ENCODE measurements at regions not wholly inside any gene's neighbourhood (a gene's known extent, or its start where the extent isn't known, plus 50 kb on each side); places are given as distances from the start of the nearest gene placed in this dataset.
A peak's percentile ranks its signal among the peaks of the same experiment; 100 is the strongest.

DNA sequence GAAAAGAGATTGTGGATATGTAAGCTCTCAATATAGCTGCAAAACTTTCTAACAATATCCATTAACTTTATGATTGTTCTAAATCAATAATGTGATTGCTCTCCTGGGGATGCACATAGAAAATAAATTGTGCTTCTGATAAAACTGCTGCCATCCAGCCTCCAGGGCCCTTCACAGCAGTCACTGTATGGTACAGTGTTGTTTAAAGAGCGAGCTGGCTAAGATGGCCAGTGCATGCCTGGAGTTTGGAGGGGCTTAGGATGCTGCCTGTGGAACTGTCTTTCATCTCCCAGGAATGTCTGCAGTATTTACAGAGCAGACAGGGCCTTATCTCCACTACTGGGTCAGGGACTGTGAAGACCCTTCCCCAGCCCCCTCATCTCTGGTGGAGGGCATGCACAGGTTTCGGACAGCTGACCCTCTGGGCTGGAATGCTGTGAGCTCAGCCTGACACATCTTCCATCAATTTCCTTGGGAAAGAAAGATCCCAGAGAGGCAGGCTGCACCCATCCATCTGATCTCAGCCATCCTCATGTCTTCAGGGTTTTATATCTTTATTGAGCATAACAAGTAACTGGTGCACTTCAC is 137.0 kb downstream of the PLPP3 start:
- no peak for DNase-seq (ENCODE audit: low read depth)

DNA sequence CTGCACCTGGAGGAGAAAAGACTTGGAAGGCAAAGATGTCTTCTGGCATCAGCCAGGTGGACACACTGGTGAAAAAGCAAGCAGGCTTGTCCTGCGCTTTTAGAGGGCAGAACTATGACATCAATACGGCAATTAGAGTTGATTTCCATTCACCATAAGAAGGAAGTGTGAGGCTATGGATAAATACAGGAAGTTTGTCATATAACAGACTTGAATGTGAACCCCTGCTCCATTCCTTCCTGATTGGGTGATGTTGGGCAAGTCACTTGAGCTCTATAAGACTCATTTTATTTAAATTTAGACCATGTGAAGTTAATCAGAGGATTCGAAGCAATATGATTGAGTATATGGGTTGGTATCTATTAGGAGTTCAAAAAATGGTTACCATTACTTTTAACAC is 137.8 kb downstream of the PLPP3 start:
- DNase-seq (ENCODE audit: low read depth): no peak

DNA sequence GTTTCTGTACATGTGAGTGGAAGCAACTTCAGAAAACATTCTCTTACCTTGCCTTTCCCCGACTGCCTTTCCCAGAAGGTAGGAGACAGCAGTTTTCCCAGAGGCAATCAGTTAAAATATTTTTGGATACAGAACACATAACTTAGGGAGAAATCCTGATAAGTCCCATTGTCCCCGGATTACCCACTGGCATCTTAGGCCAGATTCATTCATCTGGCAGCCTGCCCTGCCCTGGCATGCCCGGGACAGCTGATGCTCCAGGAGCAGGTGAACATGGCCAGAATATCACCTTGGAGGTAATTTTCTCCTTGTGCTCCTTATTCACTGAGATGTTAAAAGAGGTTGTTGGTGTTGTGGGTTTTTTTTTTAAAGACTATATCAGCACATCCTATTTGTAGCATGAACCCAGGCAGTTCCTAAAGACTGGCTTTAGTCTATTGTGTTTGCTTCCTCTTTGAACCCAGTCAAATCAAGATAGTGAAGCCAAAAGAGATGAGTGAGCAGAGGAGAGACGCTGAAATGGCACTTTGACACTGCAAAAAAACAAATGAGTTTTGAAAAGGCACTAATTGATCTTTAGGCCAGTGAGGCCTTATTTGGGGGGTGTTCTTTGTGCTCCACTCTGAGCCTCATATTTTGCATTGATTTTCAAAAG is 139.6 kb downstream of the PLPP3 start:
- DNase-seq (ENCODE audit: low read depth): no peak

DNA sequence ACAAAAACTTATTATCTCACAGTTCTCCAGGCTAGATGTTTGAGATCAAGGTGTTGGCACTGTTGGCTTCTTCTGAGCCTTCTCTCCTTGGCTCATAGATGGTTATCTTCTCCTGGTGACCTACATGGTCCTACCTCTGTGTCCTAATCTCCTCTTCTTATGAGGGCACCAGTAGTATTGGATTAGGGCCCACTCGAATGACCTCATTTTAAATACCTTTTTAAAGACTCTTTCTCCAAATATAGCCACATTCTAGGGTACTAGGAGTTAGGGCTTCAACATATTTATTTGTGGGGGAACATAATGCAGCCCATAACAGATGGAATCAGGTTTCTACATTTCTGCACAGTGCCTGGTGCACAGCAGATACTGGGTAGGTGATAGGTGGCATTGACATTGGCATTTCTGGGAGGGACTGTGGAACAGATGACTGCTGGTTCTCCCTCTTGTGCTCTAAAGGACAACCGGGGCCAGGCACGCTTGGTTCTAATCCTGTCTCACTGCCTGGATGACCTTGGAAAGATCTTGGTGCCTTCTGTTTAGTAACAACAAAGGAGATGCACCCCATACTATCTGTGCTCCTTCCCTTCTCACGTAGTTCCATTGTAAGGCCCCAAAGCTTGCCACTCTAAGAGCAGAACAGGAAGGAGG is 140.3 kb downstream of the PLPP3 start:
- no peak for DNase-seq (ENCODE audit: low read depth)

DNA sequence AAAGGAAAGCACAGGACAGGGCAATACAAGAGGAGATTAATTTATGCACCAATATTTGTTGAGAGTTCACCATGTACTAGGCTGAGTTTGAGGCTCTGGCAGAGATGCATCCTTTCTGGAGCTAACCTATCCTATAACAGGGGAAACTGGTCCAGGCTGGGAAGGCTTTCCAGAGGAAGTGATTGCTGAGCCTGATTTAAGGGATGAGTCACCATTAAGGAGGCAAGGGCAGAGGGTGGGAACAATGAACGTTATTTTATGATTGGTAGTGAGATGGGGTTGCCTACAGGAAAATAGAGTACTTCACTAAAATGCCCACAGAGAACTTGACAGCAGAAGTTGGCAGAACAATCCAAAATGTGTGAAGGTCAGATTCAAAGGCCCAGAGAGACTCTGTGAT is 141.4 kb downstream of the PLPP3 start:
- peak; percentile 63 for DNase-seq (ENCODE audit: low read depth)

DNA sequence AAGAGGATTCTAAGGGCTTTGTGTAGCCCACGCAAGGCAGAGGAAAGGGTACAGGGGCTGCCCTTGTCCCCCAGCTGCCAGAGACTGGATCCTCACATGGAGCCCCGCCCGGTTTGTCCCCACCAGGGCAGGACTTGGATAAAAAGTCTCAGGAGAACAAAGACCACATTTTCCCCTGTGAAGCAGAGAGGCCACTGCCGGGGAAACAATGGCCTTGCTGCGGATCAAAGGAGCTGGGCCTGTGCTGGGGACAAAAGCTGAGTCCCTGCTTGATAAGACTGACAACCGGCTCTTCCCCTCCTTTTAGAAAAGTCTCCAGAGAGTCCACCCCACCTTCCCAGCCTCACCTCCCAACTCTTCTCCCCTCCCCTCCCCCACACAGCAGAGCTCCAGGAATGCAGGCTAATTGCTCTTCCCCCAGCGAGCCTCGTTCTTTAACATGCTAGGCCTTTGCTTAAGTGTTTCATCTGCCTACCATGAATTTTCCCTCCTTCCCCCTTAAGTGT is 142.4 kb downstream of the PLPP3 start:
- DNase-seq (ENCODE audit: low read depth): no peak

DNA sequence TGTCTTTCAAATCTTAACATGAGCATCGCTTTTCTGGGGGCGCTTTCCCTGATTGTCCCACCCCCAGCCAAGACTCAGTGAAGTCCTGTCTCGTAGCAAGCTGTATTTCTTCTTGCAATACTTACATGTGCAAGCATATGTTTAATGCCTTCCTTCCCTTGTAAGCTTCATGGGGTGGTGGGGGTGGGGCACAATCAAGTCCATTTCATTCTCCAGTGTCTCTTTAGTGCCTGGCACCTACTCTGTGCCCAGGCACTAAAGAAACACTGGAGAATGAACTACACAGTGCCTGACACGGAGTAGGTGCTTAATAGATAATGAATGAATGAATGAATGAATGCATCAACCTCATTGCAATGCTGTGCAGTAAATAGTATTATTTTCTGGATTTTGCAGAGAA is 143.1 kb downstream of the PLPP3 start:
- no peak for DNase-seq (ENCODE audit: low read depth)

DNA sequence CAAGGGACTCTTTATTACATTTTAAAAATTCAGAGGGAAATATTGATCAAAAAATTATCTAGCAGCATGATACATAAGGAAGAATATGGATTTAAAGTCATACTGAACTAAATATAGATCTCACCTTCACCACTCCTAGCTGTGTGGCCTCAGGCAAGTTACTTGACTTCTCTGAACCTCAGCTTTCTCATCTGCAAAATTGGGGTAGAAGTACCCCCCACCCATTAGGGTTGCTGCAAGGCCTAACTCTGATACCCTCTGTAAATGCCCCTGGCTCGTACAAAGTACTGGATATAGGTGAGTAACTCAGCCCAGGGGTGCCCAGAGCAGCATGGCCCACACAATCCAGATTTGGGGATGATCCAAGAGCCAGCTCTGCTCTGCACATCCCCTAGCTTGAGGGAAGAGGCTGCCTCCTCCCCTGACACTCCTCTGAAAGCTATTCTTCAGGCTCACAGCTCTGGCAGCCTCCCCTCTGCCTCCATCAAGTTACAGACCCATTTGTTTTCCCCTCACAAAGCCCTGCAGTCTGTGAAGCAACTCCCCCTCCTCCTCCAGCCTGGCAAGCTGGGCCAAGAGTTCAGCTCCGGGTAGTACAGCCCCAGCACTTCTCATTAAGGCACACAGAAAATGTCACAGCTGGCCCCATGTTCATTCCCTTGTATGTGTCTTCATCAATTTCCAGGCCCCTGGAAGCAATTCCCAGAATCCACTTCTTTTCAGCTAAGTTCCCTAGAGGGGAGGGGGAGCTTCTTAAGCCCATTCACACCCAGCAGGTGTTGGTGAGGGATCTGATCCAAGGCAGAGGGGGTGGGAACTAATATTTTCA is 143.7 kb downstream of the PLPP3 start:
- DNase-seq (ENCODE audit: low read depth): no peak

DNA sequence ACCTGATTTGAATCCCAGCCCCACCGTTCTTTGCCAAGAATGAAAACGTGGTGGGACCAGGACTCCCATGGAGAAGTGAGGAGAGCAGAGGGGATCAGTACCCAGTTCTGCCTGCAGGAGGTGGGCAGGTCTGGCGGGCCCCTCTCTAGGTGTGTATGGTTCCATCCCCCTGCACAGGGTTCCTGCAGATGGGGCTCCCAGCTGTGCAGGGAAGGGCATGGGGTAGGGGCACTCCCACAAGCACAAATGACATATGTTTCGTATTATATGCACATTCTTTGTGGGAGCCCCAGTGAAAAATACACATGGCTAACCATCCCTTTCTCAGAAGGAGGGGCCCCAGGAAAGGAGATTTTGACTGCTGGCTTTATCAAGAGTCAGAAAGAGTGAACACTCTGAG is 144.6 kb downstream of the PLPP3 start:
- no peak for DNase-seq (ENCODE audit: low read depth)

DNA sequence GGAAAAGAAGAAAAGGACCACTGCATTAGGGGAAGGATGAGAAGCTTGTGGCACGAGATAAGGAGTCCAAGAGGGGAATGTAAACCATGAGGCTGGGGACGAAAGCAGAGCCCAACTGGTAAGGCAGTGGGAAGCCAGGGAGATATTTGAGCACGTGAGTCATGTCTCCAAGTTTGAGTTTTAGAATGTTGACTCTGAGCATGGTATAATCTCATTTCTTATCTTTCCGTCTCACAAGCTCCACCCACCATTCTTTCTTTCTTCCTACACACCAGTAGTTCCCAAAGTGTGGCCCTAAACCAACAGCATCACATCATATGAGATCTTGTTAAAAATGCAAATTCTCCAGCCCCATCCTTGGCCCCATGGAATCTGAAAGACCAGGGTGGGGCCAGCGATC is 145.3 kb downstream of the PLPP3 start:
- DNase-seq (ENCODE audit: low read depth): peak; percentile 61

DNA sequence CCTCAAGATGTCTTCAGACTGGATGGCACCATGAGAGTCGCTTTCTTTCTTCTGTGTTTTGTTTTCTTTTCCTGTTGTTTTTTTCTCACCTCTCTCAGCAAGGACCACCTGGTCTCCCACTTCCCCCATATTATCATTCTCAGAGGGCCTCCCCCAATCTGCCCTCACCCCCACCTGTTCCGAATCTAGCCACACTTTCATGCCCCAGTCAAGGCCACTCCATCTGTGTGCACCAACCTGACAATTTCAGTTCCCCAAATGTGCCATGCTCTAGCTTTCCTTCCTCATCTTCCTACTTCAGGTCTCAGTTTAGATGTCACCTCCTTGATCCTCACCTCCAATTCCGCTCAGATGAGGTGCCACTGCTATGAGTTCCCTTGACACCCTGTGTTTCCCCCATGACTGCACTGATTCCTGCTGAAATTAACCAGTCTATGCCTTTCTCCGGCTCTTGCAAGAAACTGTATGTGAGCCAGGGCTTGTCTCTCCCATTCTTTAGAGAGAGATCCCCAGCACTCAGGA is 146.2 kb downstream of the PLPP3 start:
- DNase-seq (ENCODE audit: low read depth): no peak

DNA sequence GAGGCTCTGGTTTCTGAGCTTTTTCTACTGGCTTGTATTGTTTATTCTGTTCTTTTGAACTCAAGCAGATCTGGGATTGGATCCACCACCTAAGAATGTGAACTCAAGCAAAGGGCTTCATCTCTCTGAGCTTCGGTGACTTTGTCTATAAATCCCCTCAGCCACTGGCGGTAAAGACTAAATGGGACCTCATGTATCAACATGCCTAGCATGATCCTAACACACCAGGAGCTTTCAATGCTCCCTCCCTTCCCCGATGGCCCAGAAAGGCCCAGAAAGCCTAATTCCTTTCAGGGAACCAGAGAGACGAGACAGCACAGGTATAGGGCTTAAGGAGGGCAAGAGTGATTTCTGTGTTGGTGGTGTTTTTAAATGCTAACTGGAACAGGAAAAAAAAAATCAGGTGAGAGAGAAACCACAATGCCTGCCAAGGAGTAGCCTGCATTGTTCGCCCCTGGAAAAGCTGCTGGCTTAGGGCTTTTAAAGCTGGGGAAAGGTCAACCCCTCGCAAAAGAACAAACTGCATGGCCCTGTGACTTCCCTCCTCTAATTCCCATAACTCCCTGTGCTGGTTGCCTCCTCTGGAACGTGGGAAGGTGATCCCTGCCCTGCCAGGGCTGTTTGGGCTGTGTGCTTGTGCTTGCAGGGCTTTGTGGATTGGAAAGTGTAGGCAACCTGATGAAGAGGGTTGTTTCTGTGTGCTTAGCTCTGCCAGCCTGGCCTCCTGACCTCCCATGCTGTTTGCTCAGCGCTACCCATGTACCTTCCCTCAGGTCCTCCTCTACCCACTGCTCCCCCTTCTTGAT is 147.0 kb downstream of the PLPP3 start:
- DNase-seq (ENCODE audit: low read depth): no peak

DNA sequence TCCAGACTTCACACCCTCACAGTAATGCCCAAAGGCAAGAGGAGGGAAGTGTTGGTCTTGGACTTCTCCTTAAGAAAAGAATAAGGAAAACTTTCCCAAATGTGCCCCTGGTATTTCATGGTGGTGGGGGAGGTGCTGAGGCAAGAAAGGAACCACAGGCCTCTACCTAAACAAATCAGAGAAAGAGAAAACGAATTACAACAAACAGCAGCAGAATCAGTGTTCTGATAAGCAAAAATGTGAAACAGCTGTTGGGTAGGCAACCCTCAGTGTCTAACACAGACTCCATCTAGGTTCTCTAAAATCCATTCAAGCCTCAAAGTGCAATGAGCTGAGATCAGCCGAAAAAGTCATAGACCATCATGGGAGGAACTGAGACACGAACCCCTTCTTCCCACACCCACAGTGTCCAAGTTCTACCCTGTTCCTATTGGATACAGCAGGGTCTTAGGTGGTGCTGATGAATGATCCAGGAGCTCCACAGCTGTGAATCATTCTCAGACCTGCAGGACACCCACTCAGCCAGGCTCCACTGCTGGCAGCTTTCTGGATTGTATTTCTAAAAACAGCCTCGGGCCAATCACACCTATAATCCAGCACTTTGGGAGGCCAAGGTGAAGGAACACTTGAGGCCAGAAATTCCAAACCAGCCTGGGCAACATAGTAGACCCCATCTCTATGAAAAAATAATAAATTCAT is 149.1 kb downstream of the PLPP3 start:
- DNase-seq (ENCODE audit: low read depth): no peak

DNA sequence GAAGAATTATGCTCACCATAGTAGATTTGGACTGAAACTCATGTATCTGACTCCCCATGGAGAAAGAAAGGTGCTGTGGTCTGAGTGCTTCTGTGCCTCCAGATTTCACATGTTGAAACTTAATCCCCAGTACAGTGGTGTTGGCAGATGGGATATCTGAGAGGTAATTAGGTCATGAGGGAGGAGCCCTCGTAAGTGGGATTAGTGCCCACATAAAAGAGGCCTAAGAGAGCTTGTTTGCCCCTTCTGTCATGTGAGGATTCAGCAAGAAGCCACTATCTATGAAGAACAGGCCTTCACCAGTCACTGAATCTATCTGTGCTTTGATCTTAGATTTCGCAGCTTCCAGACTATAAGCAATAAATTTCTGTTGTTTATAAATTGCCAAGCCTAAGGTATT is 150.1 kb downstream of the PLPP3 start:
- DNase-seq (ENCODE audit: low read depth): no peak

DNA sequence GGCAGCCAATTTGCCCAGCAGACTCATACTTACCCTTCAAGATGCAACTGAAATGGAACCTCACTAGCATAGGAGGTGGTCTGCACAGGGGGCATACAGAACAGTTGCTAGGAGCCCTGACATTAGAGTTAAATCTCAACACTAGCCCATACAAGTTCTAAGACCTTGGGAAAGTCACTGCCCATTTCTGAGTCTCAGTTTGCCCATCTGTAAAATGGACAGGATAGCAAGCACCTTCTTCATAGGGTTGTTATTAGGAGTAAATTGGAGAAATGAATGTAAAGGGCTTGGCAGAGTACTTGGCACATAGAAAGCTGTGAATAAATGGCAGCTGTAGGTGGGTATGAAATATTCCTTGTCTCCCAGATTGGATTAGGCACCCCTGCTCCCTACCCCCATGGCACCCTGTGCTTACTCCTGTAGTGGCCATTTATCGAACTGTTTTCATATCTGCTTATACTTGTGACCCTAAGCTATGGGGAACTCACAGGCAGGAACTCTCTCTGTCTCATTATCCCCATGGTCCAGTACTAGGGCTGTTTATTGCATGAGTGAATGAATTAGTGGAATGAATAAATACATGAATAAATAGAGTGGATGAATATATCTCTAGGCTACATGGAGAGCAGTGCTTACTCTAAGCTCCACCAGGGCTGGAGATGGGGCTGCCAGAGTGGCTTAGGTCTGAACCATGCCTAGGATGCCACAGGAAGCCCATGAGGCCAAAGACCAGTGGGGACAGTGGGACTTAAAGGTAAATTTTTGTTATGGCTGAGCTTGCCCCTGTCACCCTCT is 152.6 kb downstream of the PLPP3 start:
- DNase-seq (ENCODE audit: low read depth): no peak

DNA sequence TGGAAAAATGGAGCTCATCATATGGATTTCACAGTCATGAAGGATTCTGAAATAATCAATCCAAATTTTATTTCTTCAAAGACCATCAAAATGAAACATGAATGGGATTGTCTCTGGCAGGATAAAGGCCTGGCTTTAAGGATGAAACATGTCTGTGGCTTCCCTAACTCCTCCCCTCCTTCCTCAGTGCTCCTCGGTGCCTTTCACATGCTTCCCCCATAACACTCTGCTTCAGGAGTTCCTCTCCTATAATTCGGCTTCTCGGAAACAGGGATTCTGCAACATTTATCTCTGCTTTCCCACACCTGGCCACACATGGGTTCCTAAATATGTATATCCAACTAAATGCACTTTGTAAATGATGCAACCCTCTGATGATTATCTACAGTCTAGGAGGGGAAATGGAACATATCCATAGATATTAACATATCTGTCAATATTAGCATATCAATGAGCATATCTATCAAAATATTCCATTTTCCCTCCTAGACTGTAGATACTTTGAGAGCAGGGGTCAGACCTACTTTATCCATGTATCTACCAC is 153.8 kb downstream of the PLPP3 start:
- DNase-seq (ENCODE audit: low read depth): no peak

DNA sequence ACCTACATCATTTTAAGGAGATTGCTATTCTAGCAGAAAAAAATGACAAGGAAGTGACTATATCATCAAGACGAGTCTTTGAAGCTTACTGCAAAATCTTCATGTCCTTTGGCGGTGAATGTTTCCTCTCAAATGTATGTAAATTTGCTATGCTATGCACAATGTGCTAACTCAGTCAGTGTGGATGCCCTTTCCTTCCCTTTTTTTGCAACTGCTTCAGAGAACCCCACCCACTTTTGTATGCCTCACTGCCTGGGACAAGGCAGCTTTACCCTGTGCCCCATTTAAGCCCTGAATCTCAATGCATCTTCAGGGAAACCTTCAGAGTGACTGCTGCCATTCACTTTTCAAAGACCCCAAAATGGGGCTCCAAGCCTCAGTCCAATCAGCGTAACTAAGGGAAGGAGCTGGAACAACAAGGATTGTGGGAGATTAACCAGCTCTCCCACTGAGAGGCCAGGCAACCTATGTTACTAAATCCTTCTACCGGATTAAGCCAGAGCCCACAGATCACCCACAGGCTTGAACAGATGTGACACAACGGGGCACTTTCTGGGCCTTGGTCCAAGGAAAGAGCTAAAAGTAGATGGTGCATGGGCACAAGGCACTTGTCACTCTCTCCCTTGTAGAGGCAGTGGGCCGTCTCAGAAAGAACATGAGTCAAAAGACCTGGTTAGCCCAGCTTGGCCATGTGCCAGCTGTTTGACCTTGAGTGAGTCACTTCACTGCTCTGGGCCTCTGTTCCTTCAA is 154.4 kb downstream of the PLPP3 start:
- DNase-seq (ENCODE audit: low read depth): peak; percentile 37

DNA sequence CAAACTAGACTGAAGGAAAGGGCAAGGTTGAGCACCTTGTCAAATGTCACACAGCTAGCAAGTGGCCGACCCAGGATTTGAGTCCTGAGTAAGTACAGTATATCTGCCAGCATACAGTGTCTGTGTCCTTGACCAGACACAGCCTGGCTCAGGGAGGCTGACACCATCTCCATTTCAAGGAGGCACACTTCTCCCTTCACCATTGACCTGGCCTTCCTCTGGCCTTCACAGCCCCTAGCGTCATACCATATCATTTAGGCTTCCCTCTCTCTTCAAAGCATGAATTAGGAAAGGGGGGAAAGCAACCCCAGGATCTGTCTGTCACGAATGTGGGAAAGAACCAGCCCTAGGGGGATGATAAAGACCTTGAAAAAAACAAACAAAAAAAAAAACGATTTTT is 155.6 kb downstream of the PLPP3 start:
- DNase-seq (ENCODE audit: low read depth): no peak

DNA sequence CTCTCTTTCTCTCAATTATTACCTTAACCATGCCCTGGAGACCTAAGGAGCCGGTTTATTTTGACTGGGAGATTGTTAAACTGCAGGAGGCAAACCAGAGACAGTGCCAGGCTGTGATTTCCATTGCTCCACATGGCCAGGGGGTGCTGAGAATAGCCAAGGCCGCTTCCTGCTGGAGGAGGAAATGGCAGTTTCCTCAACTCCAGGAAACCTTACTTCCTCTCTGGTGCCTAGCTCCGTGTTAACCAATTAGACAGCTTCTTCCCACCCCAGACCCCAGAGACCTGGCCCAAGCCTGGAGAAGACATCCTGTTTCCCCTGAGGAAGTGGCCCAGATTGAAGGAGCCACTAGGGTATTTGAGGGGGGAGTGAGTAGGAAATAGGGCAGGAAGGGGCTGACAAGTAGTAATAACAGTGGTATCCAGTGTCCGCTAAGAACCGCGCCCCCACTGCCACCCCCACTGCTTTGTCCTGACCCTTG is 161.2 kb downstream of the PLPP3 start:
- no peak for DNase-seq (ENCODE audit: low read depth)

All from EH (cell line).